Left lung (tissue), 4 donors: ENCODE measurements at regions not wholly inside any gene's neighbourhood (a gene's known extent, or its start where the extent isn't known, plus 50 kb on each side); places are given as distances from the start of the nearest gene placed in this dataset.

Experiments
- ATAC-seq: fragments of 200-7000 bp; cut with Tn5 transposase; one replicate; pipeline ENCODE4 v1.9.1; 2020; ENCODE audit warnings: moderate library complexity
- DNase-seq, 4 donors: peaks; one replicate each; pipeline ENCODE4 v3.0.0-alpha.2; 2013 to 2020
- H3K27ac ChIP-seq, 2 donors: fragments of 200-600 bp; sonication (generic) in 1 of 2; one replicate each; pipeline versions ENCODE4 v1.5.0 to v1.8.0; 2020 to 2021
- H3K27me3 ChIP-seq, 2 donors: fragments of 200-600 bp; sonication (generic) in 1 of 2; one replicate each; pipeline versions ENCODE4 v1.5.0 to v1.8.0; 2020 to 2021
- H3K36me3 ChIP-seq, 2 donors: fragments of 200-600 bp; sonication (generic) in 1 of 2; one replicate each; pipeline versions ENCODE4 v1.5.0 to v1.8.0; 2020 to 2021
- H3K4me1 ChIP-seq, 2 donors: fragments of 200-600 bp; one replicate each; pipeline ENCODE4 v1.8.0; 2021
- H3K4me3 ChIP-seq, 2 donors: fragments of 200-600 bp; sonication (generic) in 1 of 2; one replicate each; pipeline versions ENCODE4 v1.5.0 to v1.8.0; 2020 to 2021; ENCODE audit warnings: mild to moderate bottlenecking in 1 of 2
- H3K9me3 ChIP-seq, 2 donors: fragments of 200-600 bp; sonication (generic) in 1 of 2; one replicate each; pipeline versions ENCODE4 v1.5.0 to v1.8.0; 2020 to 2021
- intact Hi-C, 2 donors: fragments of 100-400 bp; cut with DNase I; formaldehyde crosslinking; loops; one replicate each; pipeline versions ENCODE4 v1.11.2 to v1.14.2; 2022
- TF ChIP-seq, protein P1 (sequence below), 2 donors: fragments of 200-600 bp; sonication (generic) in 1 of 2; IDR thresholded peaks; one replicate each; pipeline versions ENCODE4 v1.5.0 to v1.8.0; 2021; ENCODE audit warnings: antibody characterized with exemption in 2 of 2
- donor health status: DM: no; HTN: yes; CAD: no.
- donor health status: DM: no; HTN: no; CAD: no.

DNA sequence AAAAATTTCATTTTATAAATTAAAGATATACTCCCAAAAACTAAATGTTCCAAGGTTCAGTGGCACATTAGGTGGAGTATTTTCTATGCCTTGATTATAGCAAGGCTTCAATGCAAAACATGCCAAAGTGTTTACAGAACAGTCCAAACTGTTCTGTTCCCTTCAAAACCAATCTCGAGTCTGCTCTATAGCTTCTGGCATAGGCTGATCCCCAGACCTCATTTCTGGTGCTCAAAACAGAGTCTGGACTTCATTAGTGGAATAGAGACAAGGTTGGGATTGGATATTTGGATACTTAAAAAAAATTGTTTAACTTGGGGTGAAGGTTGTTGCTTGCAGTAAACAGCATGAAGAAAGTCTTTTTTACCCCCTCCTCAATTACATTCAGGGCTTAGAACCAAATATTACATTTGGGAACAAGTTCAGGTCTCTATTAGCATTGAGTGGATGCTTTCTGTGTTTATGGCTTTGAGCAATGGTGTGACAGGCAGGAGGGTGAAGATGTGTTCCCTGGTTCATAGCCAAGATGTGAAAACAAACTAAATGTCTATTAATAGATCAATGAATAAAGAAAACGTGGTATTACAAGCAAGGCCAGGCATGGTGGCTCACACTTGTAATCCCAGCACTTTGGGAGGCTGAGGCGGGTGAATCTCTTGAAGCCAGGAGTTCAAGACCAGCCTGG is 208.1 kb upstream of the RND3 start:
- no peak overlapping the region for H3K27ac ChIP-seq
- H3K36me3 ChIP-seq = no peaks in the 10 kb centered on the region
- H3K4me1 ChIP-seq = no peaks in the 10 kb centered on the region
- DNase-seq (no peak), ATAC-seq (no peak)
- no peaks in the 10 kb centered on the region for H3K27me3 ChIP-seq
- intact Hi-C loops = no loop called here
- TF ChIP-seq, protein P1, sequence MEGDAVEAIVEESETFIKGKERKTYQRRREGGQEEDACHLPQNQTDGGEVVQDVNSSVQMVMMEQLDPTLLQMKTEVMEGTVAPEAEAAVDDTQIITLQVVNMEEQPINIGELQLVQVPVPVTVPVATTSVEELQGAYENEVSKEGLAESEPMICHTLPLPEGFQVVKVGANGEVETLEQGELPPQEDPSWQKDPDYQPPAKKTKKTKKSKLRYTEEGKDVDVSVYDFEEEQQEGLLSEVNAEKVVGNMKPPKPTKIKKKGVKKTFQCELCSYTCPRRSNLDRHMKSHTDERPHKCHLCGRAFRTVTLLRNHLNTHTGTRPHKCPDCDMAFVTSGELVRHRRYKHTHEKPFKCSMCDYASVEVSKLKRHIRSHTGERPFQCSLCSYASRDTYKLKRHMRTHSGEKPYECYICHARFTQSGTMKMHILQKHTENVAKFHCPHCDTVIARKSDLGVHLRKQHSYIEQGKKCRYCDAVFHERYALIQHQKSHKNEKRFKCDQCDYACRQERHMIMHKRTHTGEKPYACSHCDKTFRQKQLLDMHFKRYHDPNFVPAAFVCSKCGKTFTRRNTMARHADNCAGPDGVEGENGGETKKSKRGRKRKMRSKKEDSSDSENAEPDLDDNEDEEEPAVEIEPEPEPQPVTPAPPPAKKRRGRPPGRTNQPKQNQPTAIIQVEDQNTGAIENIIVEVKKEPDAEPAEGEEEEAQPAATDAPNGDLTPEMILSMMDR (IDR thresholded peaks at IDR 0.05) = no peak
- no peak overlapping the region for H3K4me3 ChIP-seq
- H3K9me3 ChIP-seq = no peaks in the 10 kb centered on the region

DNA sequence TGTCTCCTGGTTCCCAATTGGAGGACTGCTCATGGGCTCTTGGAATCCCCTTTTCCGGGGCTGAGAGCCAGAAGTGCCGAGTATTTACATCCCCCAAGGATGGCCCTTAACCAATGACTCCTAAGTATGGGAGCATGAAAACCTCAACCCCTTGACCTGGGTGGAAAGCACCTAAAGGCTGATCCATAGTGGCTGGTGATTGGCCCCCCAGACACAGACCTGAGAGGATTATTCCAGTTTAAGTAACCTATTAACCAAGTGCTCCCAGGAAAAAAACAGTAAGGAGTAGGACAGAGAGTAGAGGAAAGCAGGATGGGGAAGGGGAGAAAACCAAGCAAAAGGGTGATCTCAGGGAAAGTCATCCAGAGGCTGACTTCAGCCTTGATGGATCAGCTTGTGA is 206.1 kb upstream of the RND3 start:
- ATAC-seq (no peak), DNase-seq (no peak)
- intact Hi-C loops = no loop called here
- H3K27me3 ChIP-seq = no peaks in the 10 kb centered on the region
- no peaks in the 10 kb centered on the region for H3K36me3 ChIP-seq
- no peaks in the 10 kb centered on the region for H3K9me3 ChIP-seq
- H3K4me3 ChIP-seq = no peak overlapping the region
- H3K27ac ChIP-seq = no peak overlapping the region
- TF ChIP-seq, protein P1 (IDR thresholded peaks at IDR 0.05) = no peak
- no peaks in the 10 kb centered on the region for H3K4me1 ChIP-seq

DNA sequence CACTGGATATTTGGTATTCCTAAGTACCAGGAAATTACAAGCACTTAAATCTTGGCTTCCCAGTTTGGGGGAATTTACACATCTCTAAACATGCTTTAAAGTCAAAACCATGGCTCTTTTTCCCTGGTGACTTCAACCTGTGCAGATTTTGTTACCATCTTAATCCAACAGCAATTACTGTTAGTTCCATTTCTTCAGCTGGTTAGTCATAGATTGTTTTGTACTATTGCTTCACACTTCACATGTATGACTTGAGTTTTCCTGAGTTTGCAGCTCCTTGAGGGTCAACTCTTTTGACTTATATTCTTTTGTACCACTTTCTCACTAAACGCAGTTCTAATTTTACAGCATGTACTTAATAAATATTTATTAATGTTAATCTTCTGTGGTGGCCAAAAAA is 203.4 kb upstream of the RND3 start:
- ATAC-seq (no peak), DNase-seq (no peak)
- TF ChIP-seq, protein P1 (IDR thresholded peaks at IDR 0.05) = no peak
- Histone ChIP-seq H3K27me3 (no peaks in the 10 kb centered on the region), H3K4me3 (no peak overlapping the region), H3K36me3 (no peaks in the 10 kb centered on the region), H3K4me1 (no peaks in the 10 kb centered on the region), H3K27ac (no peak overlapping the region), H3K9me3 (no peaks in the 10 kb centered on the region)
- intact Hi-C loops = no loop called here

DNA sequence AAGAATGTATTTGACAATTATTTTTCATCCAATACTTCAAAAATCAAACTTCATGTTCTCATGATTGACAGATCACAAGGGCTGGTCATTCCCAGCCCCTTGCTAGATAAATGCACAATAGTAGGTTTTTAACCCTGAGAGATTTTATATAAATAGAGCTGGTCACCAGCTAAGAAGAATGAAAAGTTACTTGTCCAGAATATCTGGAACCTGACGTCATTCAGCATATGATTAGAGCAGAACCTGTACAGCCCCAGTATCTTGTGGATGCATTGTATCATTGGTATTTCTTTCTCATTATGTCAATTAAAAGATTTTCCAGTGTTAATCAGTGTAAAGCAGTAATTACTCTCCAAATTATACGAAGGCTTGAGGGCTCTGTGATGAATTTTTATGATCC is 202.8 kb upstream of the RND3 start:
- H3K4me1 ChIP-seq = no peaks in the 10 kb centered on the region
- no peaks in the 10 kb centered on the region for H3K27me3 ChIP-seq
- H3K4me3 ChIP-seq = no peak overlapping the region
- H3K36me3 ChIP-seq = no peaks in the 10 kb centered on the region
- no peak for ATAC-seq
- no peak overlapping the region for H3K27ac ChIP-seq
- intact Hi-C loops = no loop called here
- DNase-seq = no peak
- TF ChIP-seq, protein P1 (IDR thresholded peaks at IDR 0.05) = no peak
- no peaks in the 10 kb centered on the region for H3K9me3 ChIP-seq

DNA sequence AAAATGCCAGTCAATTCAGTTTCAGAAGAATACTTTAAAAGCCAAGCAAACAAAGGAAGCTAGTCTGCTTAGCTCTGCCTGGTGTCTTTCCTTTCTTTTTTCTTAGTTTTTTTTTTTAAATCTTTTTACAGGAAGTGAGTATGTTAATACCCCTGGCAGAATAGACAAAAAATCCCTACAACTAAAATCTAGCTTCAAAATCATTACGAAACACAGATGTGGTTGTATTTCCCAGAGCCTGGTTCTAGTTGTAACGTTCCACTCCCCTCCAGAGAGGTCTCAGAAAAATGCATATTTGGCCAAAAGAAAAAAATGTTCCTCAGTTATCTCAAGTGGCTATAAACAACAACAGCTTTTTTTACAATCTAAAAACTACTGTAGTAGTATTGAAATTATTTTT is 202.1 kb upstream of the RND3 start:
- intact Hi-C loops = no loop called here
- no peaks in the 10 kb centered on the region for H3K36me3 ChIP-seq
- TF ChIP-seq, protein P1 (IDR thresholded peaks at IDR 0.05) = no peak
- ATAC-seq (no peak), DNase-seq (no peak)
- no peaks in the 10 kb centered on the region for H3K27me3 ChIP-seq
- no peak overlapping the region for H3K4me3 ChIP-seq
- no peaks in the 10 kb centered on the region for H3K9me3 ChIP-seq
- no peaks in the 10 kb centered on the region for H3K4me1 ChIP-seq
- no peak overlapping the region for H3K27ac ChIP-seq
